HCT116 (cell line): ENCODE measurements at regions not wholly inside any gene's neighbourhood (a gene's known extent, or its start where the extent isn't known, plus 50 kb on each side); places are given as distances from the start of the nearest gene placed in this dataset.

ENCODE experiments used
- ATAC-seq: fragments of 200-7000 bp; cut with Tn5 transposase; 2 replicates; pipeline ENCODE4 v1.9.1; 2020; ENCODE audit warnings: mild to moderate bottlenecking, moderate library complexity
- BruUV-seq: library from RNA; stranded (reverse); fragments of 400-500 nt; replicated peaks from 2 replicates; lab custom pipeline; 2021; lab: Mats Ljungman, UMichigan
- CTCF ChIA-PET: fragments of 300-600 bp; sonication (Branson Sonifier 250); formaldehyde crosslinking; loops from one replicate; lab custom pipeline; 2021; ENCODE audit warnings: antibody characterized with exemption; lab: Charles Lee
- POLR2A ChIA-PET: fragments of 300-600, 350-600 bp; sonication (Branson Sonifier 250); formaldehyde crosslinking; loops from one replicate; lab custom pipeline; 2021; ENCODE audit warnings: antibody characterized with exemption; lab: Charles Lee
- RAD21 ChIA-PET, 2 experiments: fragments of 300-600 bp; sonication (Branson Sonifier 250); formaldehyde crosslinking; loops; one replicate each; lab custom pipeline; 2023; ENCODE audit warnings: low total read pairs in 2 of 2; ENCODE audit not compliant: uncharacterized antibody in 2 of 2, unreplicated experiment in 2 of 2, low non-redundant PET in 1 of 2; lab: Charles Lee
- DNase-seq: peaks from one replicate; pipeline ENCODE4 v3.0.0-alpha.2; 2010; ENCODE audit warnings: low read depth, low spot score
- H2AFZ ChIP-seq: fragments of 200-600 bp; shearing (Covaris generic), sonication (generic); 2 replicates; pipeline ENCODE4 v1.6.1; 2017; ENCODE audit warnings: low read depth, mixed run types, mixed read lengths, antibody characterized with exemption, low read length; ENCODE audit not compliant: poor library complexity, severe bottlenecking
- H3K27ac ChIP-seq: 2 replicates; pipeline ENCODE4 v1.5.1; 2012; ENCODE audit warnings: low read depth, low read length
- H3K27me3 ChIP-seq: fragments of 200-600 bp; sonication (generic); 2 replicates; pipeline ENCODE4 v1.6.1; 2016; ENCODE audit warnings: mixed run types, low read length, mixed read lengths; ENCODE audit not compliant: insufficient read depth
- H3K36me3 ChIP-seq, 2 experiments: fragments of 200-500 bp in 1 of 2; fragments of 200-600 bp in 1 of 2; sonication (Bioruptor generic) in 1 of 2; sonication (generic) in 1 of 2; 2 replicates each; pipeline versions ENCODE4 v1.5.1 to v1.6.1; 2014 to 2016; ENCODE audit warnings: low read length in 2 of 2, inconsistent platforms in 1 of 2, mixed read lengths in 1 of 2, mixed run types in 1 of 2; ENCODE audit not compliant: insufficient read depth in 2 of 2, control insufficient read depth in 1 of 2
- H3K4me1 ChIP-seq, 2 experiments: fragments of 200-600 bp in 1 of 2; sonication (generic) in 1 of 2; 2 replicates each; pipeline versions ENCODE4 v1.5.1 to v1.6.1; 2012 to 2017; ENCODE audit warnings: low read length in 2 of 2, inconsistent platforms in 1 of 2, mild to moderate bottlenecking in 1 of 2, mixed read lengths in 1 of 2, mixed run types in 1 of 2, moderate library complexity in 1 of 2; ENCODE audit not compliant: insufficient read depth in 2 of 2, control insufficient read depth in 1 of 2
- H3K4me2 ChIP-seq: fragments of 200-600 bp; sonication (generic); 2 replicates; pipeline ENCODE4 v1.6.1; 2017; ENCODE audit warnings: mixed run types, low read length, mixed read lengths
- H3K4me3 ChIP-seq, 2 experiments: fragments of 200-600 bp in 1 of 2; sonication (generic) in 1 of 2; replicated peaks in 1 of 2; 2 replicates each; pipeline ENCODE4 v1.5.1; 2011 to 2016; ENCODE audit warnings: low read length in 2 of 2, control low read depth in 1 of 2, low read depth in 1 of 2, mild to moderate bottlenecking in 1 of 2, mixed read lengths in 1 of 2, mixed run types in 1 of 2
- H3K79me2 ChIP-seq: fragments of 200-600 bp; sonication (generic); 2 replicates; pipeline ENCODE4 v1.6.1; 2017; ENCODE audit warnings: mild to moderate bottlenecking, mixed run types, low read length, moderate library complexity, mixed read lengths; ENCODE audit not compliant: insufficient read depth
- H3K9ac ChIP-seq: fragments of 200-600 bp; sonication (generic); 2 replicates; pipeline ENCODE4 v1.6.1; 2016; ENCODE audit warnings: low read length, mixed read lengths
- H3K9me2 ChIP-seq: fragments of 200-600 bp; sonication (generic), shearing (Covaris generic); 2 replicates; pipeline ENCODE4 v1.6.1; 2017; ENCODE audit warnings: mixed run types, mild to moderate bottlenecking, moderate library complexity; ENCODE audit not compliant: insufficient read depth
- H3K9me3 ChIP-seq, 2 experiments: fragments of 200-500 bp in 1 of 2; fragments of 200-600 bp in 1 of 2; sonication (Bioruptor generic) in 1 of 2; sonication (generic) in 1 of 2; 2 replicates each; pipeline ENCODE4 v1.6.1; 2014 to 2017; ENCODE audit warnings: low read length in 2 of 2, mixed read lengths in 2 of 2, inconsistent platforms in 1 of 2, low read depth in 1 of 2, mild to moderate bottlenecking in 1 of 2, mixed run types in 1 of 2, moderate library complexity in 1 of 2; ENCODE audit not compliant: control insufficient read depth in 1 of 2, insufficient read depth in 1 of 2
- H4K20me1 ChIP-seq: fragments of 200-600 bp; sonication (generic), shearing (Covaris generic); 2 replicates; pipeline ENCODE4 v1.6.1; 2017; ENCODE audit warnings: mixed run types, mild to moderate bottlenecking, moderate library complexity; ENCODE audit not compliant: insufficient read depth
- CEBPB ChIP-seq: IDR thresholded peaks from 2 replicates; pipeline ENCODE4 v1.6.1; 2012; ENCODE audit warnings: low read depth
- YY1 ChIP-seq: IDR thresholded peaks from 2 replicates; pipeline ENCODE4 v1.6.1; 2011; ENCODE audit warnings: low read length, low read depth, moderate library complexity, mild to moderate bottlenecking; ENCODE audit not compliant: insufficient replicate concordance; ENCODE audit errors: extremely low read depth
- intact Hi-C: fragments of 100-400 bp; cut with micrococcal nuclease; formaldehyde crosslinking; loops from 2 replicates; pipeline ENCODE4 v1.10.0; 2022
- TF ChIP-seq, protein P1 (sequence below), 3 experiments: fragments of 200-600 bp in 1 of 3; sonication (generic) in 1 of 3; IDR thresholded peaks in 2 of 3; conservative IDR thresholded peaks in 1 of 3; 2 replicates each; pipeline ENCODE4 v1.5.1; 2012 to 2017; ENCODE audit warnings: low read depth in 2 of 3, low read length in 2 of 3, antibody characterized with exemption in 1 of 3, borderline replicate concordance in 1 of 3, control low read depth in 1 of 3, mild to moderate bottlenecking in 1 of 3, mixed read lengths in 1 of 3, mixed run types in 1 of 3, moderate library complexity in 1 of 3; ENCODE audit not compliant: insufficient read depth in 1 of 3
- TF ChIP-seq, protein P2 (sequence below): IDR thresholded peaks from 2 replicates; pipeline ENCODE4 v1.6.1; 2012; ENCODE audit warnings: low read depth

DNA sequence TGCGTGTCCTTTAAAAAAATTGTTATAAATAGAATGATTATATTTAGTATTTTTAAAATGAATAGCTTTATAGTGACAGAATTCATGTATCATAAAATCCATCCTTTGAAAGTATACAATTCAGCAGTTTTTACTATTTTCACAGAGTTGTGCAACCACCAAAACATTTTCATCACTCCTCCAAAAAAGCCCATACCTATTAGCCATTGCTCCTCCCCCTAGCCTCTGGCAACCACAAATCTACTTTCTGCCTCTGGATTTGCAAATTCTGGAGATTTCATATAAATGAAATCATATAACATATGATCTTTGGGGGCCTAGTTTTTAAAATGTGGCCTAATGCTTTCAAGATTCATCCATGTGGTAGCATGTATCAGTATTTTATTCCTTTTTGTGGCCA, 117.9 kb upstream of the MED13L start:
- no peak overlapping the region for H3K9ac ChIP-seq
- H3K36me3 ChIP-seq, result no peaks in the 10 kb centered on the region
- no peak overlapping the region for H3K4me3 ChIP-seq
- ATAC-seq (no peak), DNase-seq (no peak)
- H3K27me3 ChIP-seq, result no peaks in the 10 kb centered on the region
- H3K4me2 ChIP-seq, result no peak overlapping the region
- intact Hi-C loops, result no loop called here
- ChIA-PET POLR2A (no interaction called here), CTCF (no interaction called here), RAD21 (no interaction called here)
- no peak overlapping the region for H3K27ac ChIP-seq
- peaks cover 8 to 23% of the 10 kb centered on the region in 2 experiments for H3K4me1 ChIP-seq
- BruUV-seq, result no TSS peak
- H3K79me2 ChIP-seq, result no peaks in the 10 kb centered on the region
- H3K9me2 ChIP-seq, result no peaks in the 10 kb centered on the region
- no peaks in the 10 kb centered on the region for H4K20me1 ChIP-seq
- no peak overlapping the region for H2AFZ ChIP-seq
- TF ChIP-seq YY1 (no peak), CEBPB (no peak)
- TF ChIP-seq, protein P1, sequence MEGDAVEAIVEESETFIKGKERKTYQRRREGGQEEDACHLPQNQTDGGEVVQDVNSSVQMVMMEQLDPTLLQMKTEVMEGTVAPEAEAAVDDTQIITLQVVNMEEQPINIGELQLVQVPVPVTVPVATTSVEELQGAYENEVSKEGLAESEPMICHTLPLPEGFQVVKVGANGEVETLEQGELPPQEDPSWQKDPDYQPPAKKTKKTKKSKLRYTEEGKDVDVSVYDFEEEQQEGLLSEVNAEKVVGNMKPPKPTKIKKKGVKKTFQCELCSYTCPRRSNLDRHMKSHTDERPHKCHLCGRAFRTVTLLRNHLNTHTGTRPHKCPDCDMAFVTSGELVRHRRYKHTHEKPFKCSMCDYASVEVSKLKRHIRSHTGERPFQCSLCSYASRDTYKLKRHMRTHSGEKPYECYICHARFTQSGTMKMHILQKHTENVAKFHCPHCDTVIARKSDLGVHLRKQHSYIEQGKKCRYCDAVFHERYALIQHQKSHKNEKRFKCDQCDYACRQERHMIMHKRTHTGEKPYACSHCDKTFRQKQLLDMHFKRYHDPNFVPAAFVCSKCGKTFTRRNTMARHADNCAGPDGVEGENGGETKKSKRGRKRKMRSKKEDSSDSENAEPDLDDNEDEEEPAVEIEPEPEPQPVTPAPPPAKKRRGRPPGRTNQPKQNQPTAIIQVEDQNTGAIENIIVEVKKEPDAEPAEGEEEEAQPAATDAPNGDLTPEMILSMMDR (IDR thresholded peaks at IDR 0.05 in 2 of 3, conservative IDR thresholded peaks at IDR 0.05 in 1 of 3; ENCODE audit: borderline replicate concordance in 1 of 3, insufficient read depth in 1 of 3, low read depth in 2 of 3, low read length in 2 of 3), result no peak
- TF ChIP-seq, protein P2, sequence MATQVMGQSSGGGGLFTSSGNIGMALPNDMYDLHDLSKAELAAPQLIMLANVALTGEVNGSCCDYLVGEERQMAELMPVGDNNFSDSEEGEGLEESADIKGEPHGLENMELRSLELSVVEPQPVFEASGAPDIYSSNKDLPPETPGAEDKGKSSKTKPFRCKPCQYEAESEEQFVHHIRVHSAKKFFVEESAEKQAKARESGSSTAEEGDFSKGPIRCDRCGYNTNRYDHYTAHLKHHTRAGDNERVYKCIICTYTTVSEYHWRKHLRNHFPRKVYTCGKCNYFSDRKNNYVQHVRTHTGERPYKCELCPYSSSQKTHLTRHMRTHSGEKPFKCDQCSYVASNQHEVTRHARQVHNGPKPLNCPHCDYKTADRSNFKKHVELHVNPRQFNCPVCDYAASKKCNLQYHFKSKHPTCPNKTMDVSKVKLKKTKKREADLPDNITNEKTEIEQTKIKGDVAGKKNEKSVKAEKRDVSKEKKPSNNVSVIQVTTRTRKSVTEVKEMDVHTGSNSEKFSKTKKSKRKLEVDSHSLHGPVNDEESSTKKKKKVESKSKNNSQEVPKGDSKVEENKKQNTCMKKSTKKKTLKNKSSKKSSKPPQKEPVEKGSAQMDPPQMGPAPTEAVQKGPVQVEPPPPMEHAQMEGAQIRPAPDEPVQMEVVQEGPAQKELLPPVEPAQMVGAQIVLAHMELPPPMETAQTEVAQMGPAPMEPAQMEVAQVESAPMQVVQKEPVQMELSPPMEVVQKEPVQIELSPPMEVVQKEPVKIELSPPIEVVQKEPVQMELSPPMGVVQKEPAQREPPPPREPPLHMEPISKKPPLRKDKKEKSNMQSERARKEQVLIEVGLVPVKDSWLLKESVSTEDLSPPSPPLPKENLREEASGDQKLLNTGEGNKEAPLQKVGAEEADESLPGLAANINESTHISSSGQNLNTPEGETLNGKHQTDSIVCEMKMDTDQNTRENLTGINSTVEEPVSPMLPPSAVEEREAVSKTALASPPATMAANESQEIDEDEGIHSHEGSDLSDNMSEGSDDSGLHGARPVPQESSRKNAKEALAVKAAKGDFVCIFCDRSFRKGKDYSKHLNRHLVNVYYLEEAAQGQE, result no peak
- peaks cover 0 to 3% of the 10 kb centered on the region in 2 experiments; a peak in 1 of 4 replicates for H3K9me3 ChIP-seq
